ENCODE measurements at regions not wholly inside any gene's neighbourhood (a gene's known extent, or its start where the extent isn't known, plus 50 kb on each side); places are given as distances from the start of the nearest gene placed in this dataset.
A peak's percentile ranks its signal among the peaks of the same experiment; 100 is the strongest.
"Not testable (repeated sequence)": the region's sequence is repeated elsewhere in the genome, so short reads cannot be mapped to it uniquely, and the experiment has no call there.

- Histone ChIP-seq H2AFZ (ENCODE audit: low read length, unreplicated experiment) (no peak overlapping the region), H3K79me2 (ENCODE audit: control insufficient read depth, insufficient read depth, low read length, unreplicated experiment) (no peaks in the 10 kb centered on the region), H3K27ac (ENCODE audit: low read depth, low read length) (no peak overlapping the region), H3K4me3 (ENCODE audit: low read depth, low read length) (no peak overlapping the region), H3K27me3 (ENCODE audit: insufficient read depth, low read length) (no peaks in the 10 kb centered on the region), H3K36me3 (ENCODE audit: insufficient read depth, low read length) (no peaks in the 10 kb centered on the region), H3K4me1 (ENCODE audit: control insufficient read depth, insufficient read depth, low read length, unreplicated experiment) (peaks cover 44% of the 10 kb centered on the region)
Observed at GRCh38 chr6:121884620-121885019, 449.2 kb downstream of the GJA1 start.

GRCh38 chr6:121885399-121886152 lies 450.1 kb downstream of the GJA1 start:
- Histone ChIP-seq H3K27me3 (ENCODE audit: insufficient read depth, low read length) (no peaks in the 10 kb centered on the region), H3K27ac (ENCODE audit: low read depth, low read length) (peak overlapping the region; percentile 59), H3K79me2 (ENCODE audit: control insufficient read depth, insufficient read depth, low read length, unreplicated experiment) (no peaks in the 10 kb centered on the region), H3K4me3 (ENCODE audit: low read depth, low read length) (no peak overlapping the region), H2AFZ (ENCODE audit: low read length, unreplicated experiment) (no peak overlapping the region), H3K36me3 (ENCODE audit: insufficient read depth, low read length) (no peaks in the 10 kb centered on the region), H3K4me1 (ENCODE audit: control insufficient read depth, insufficient read depth, low read length, unreplicated experiment) (peaks cover 44% of the 10 kb centered on the region)

GRCh38 chr6:121886223-121886830 lies 450.9 kb downstream of the GJA1 start:
- peak overlapping the region; percentile 7 for H2AFZ ChIP-seq (ENCODE audit: low read length, unreplicated experiment)
- peak overlapping the region; percentile 59 for H3K27ac ChIP-seq (ENCODE audit: low read depth, low read length)

GRCh38 chr6:121887724-121888123 lies 452.3 kb downstream of the GJA1 start:
- H3K4me1 ChIP-seq (ENCODE audit: control insufficient read depth, insufficient read depth, low read length, unreplicated experiment), result peaks cover 24% of the 10 kb centered on the region
- H3K4me3 ChIP-seq (ENCODE audit: low read depth, low read length), result no peak overlapping the region
- H2AFZ ChIP-seq (ENCODE audit: low read length, unreplicated experiment), result no peak overlapping the region
- H3K27me3 ChIP-seq (ENCODE audit: insufficient read depth, low read length), result no peaks in the 10 kb centered on the region
- H3K79me2 ChIP-seq (ENCODE audit: control insufficient read depth, insufficient read depth, low read length, unreplicated experiment), result no peaks in the 10 kb centered on the region
- H3K36me3 ChIP-seq (ENCODE audit: insufficient read depth, low read length), result no peaks in the 10 kb centered on the region
- no peak overlapping the region for H3K27ac ChIP-seq (ENCODE audit: low read depth, low read length)

More at GRCh38 chr6:121886223-121886830, 450.9 kb downstream of the GJA1 start:
- Histone ChIP-seq H3K27me3 (ENCODE audit: insufficient read depth, low read length) (no peaks in the 10 kb centered on the region), H3K79me2 (ENCODE audit: control insufficient read depth, insufficient read depth, low read length, unreplicated experiment) (no peaks in the 10 kb centered on the region), H3K4me3 (ENCODE audit: low read depth, low read length) (no peak overlapping the region), H3K4me1 (ENCODE audit: control insufficient read depth, insufficient read depth, low read length, unreplicated experiment) (peaks cover 38% of the 10 kb centered on the region), H3K36me3 (ENCODE audit: insufficient read depth, low read length) (no peaks in the 10 kb centered on the region)

- Histone ChIP-seq H3K27ac (ENCODE audit: low read depth, low read length) (no peak overlapping the region), H3K36me3 (ENCODE audit: insufficient read depth, low read length) (no peaks in the 10 kb centered on the region), H3K4me3 (ENCODE audit: low read depth, low read length) (no peak overlapping the region), H2AFZ (ENCODE audit: low read length, unreplicated experiment) (no peak overlapping the region), H3K4me1 (ENCODE audit: control insufficient read depth, insufficient read depth, low read length, unreplicated experiment) (peaks cover 12% of the 10 kb centered on the region), H3K79me2 (ENCODE audit: control insufficient read depth, insufficient read depth, low read length, unreplicated experiment) (no peaks in the 10 kb centered on the region), H3K27me3 (ENCODE audit: insufficient read depth, low read length) (no peaks in the 10 kb centered on the region)
Observed at GRCh38 chr6:121890307-121890910, 455.0 kb downstream of the GJA1 start.

- H3K4me3 ChIP-seq (ENCODE audit: low read depth, low read length); H3K36me3 ChIP-seq (ENCODE audit: insufficient read depth, low read length); H3K27ac ChIP-seq (ENCODE audit: low read depth, low read length); H3K79me2 ChIP-seq (ENCODE audit: control insufficient read depth, insufficient read depth, low read length, unreplicated experiment); H3K27me3 ChIP-seq (ENCODE audit: insufficient read depth, low read length); H3K4me1 ChIP-seq (ENCODE audit: control insufficient read depth, insufficient read depth, low read length, unreplicated experiment); H2AFZ ChIP-seq (ENCODE audit: low read length, unreplicated experiment): not testable (repeated sequence)
Observed at GRCh38 chr6:121895731-121896130, 460.3 kb downstream of the GJA1 start.

- Histone ChIP-seq H2AFZ (ENCODE audit: low read length, unreplicated experiment) (no peak overlapping the region), H3K27ac (ENCODE audit: low read depth, low read length) (no peak overlapping the region), H3K4me3 (ENCODE audit: low read depth, low read length) (no peak overlapping the region)
Observed at GRCh38 chr6:121896363-121896762, 460.9 kb downstream of the GJA1 start.

GRCh38 chr6:121896771-121897170 lies 461.3 kb downstream of the GJA1 start:
- Histone ChIP-seq H2AFZ (ENCODE audit: low read length, unreplicated experiment) (no peak overlapping the region), H3K4me3 (ENCODE audit: low read depth, low read length) (no peak overlapping the region), H3K79me2 (ENCODE audit: control insufficient read depth, insufficient read depth, low read length, unreplicated experiment) (no peaks in the 10 kb centered on the region), H3K27me3 (ENCODE audit: insufficient read depth, low read length) (no peaks in the 10 kb centered on the region), H3K4me1 (ENCODE audit: control insufficient read depth, insufficient read depth, low read length, unreplicated experiment) (peaks cover 4% of the 10 kb centered on the region), H3K36me3 (ENCODE audit: insufficient read depth, low read length) (no peaks in the 10 kb centered on the region), H3K27ac (ENCODE audit: low read depth, low read length) (no peak overlapping the region)

More at GRCh38 chr6:121896363-121896762, 460.9 kb downstream of the GJA1 start:
- Histone ChIP-seq H3K36me3 (ENCODE audit: insufficient read depth, low read length) (no peaks in the 10 kb centered on the region), H3K79me2 (ENCODE audit: control insufficient read depth, insufficient read depth, low read length, unreplicated experiment) (no peaks in the 10 kb centered on the region), H3K27me3 (ENCODE audit: insufficient read depth, low read length) (no peaks in the 10 kb centered on the region), H3K4me1 (ENCODE audit: control insufficient read depth, insufficient read depth, low read length, unreplicated experiment) (peaks cover 4% of the 10 kb centered on the region)

GRCh38 chr6:121897337-121897760 lies 461.9 kb downstream of the GJA1 start:
- Histone ChIP-seq H3K36me3 (ENCODE audit: insufficient read depth, low read length) (no peaks in the 10 kb centered on the region), H3K27ac (ENCODE audit: low read depth, low read length) (no peak overlapping the region), H2AFZ (ENCODE audit: low read length, unreplicated experiment) (no peak overlapping the region), H3K27me3 (ENCODE audit: insufficient read depth, low read length) (no peaks in the 10 kb centered on the region), H3K4me3 (ENCODE audit: low read depth, low read length) (no peak overlapping the region), H3K79me2 (ENCODE audit: control insufficient read depth, insufficient read depth, low read length, unreplicated experiment) (no peaks in the 10 kb centered on the region), H3K4me1 (ENCODE audit: control insufficient read depth, insufficient read depth, low read length, unreplicated experiment) (peaks cover 4% of the 10 kb centered on the region)

- Histone ChIP-seq H3K36me3 (ENCODE audit: insufficient read depth, low read length) (no peaks in the 10 kb centered on the region), H3K4me1 (ENCODE audit: control insufficient read depth, insufficient read depth, low read length, unreplicated experiment) (peaks cover 4% of the 10 kb centered on the region), H3K27ac (ENCODE audit: low read depth, low read length) (no peak overlapping the region), H3K4me3 (ENCODE audit: low read depth, low read length) (no peak overlapping the region), H3K79me2 (ENCODE audit: control insufficient read depth, insufficient read depth, low read length, unreplicated experiment) (no peaks in the 10 kb centered on the region), H2AFZ (ENCODE audit: low read length, unreplicated experiment) (no peak overlapping the region), H3K27me3 (ENCODE audit: insufficient read depth, low read length) (no peaks in the 10 kb centered on the region)
Observed at GRCh38 chr6:121901432-121901831, 466.0 kb downstream of the GJA1 start.

- H3K4me1 ChIP-seq (ENCODE audit: control insufficient read depth, insufficient read depth, low read length, unreplicated experiment), result no peaks in the 10 kb centered on the region
- H3K27ac ChIP-seq (ENCODE audit: low read depth, low read length), result no peak overlapping the region
- no peaks in the 10 kb centered on the region for H3K79me2 ChIP-seq (ENCODE audit: control insufficient read depth, insufficient read depth, low read length, unreplicated experiment)
- H3K4me3 ChIP-seq (ENCODE audit: low read depth, low read length), result no peak overlapping the region
- H3K36me3 ChIP-seq (ENCODE audit: insufficient read depth, low read length), result no peaks in the 10 kb centered on the region
- H2AFZ ChIP-seq (ENCODE audit: low read length, unreplicated experiment), result no peak overlapping the region
- H3K27me3 ChIP-seq (ENCODE audit: insufficient read depth, low read length), result no peaks in the 10 kb centered on the region
Observed at GRCh38 chr6:121904559-121904958, 469.1 kb downstream of the GJA1 start.
